WTC11 (cell line): ENCODE measurements at regions not wholly inside any gene's neighbourhood (a gene's known extent, or its start where the extent isn't known, plus 50 kb on each side); places are given as distances from the start of the nearest gene placed in this dataset.

ENCODE experiments used
- ATAC-seq: fragments of 200-7000 bp; cut with Tn5 transposase; 2 replicates; pipeline ENCODE4 v1.10.0; 2021; ENCODE audit warnings: mild to moderate bottlenecking, moderate library complexity
- CTCF ChIA-PET: fragments of 300-600 bp; sonication (Branson Sonifier 250); formaldehyde crosslinking; loops from one replicate; lab custom pipeline; 2021; ENCODE audit warnings: antibody characterized with exemption; lab: Charles Lee
- POLR2A ChIA-PET: fragments of 350-600 bp; sonication (Branson Sonifier 250); formaldehyde crosslinking; loops from one replicate; lab custom pipeline; 2021; ENCODE audit warnings: antibody characterized with exemption; lab: Charles Lee
- DNase-seq: peaks from one replicate; pipeline ENCODE4 v3.0.0; 2021; ENCODE audit warnings: low spot score
- H3K27ac Mint-ChIP-seq: 2 replicates; pipeline ENCODE4 v1.8.0; 2021; ENCODE audit warnings: mixed read lengths
- H3K27me3 Mint-ChIP-seq: 2 replicates; pipeline ENCODE4 v1.8.0; 2021; ENCODE audit warnings: low read depth, mild to moderate bottlenecking, moderate library complexity, mixed read lengths
- H3K36me3 Mint-ChIP-seq: 2 replicates; pipeline ENCODE4 v1.8.0; 2021; ENCODE audit warnings: mixed read lengths
- H3K4me1 Mint-ChIP-seq: 2 replicates; pipeline ENCODE4 v1.8.0; 2022; ENCODE audit warnings: mixed read lengths
- H3K4me3 Mint-ChIP-seq: 2 replicates; pipeline ENCODE4 v1.8.0; 2021; ENCODE audit warnings: mild to moderate bottlenecking, moderate library complexity, mixed read lengths
- H3K9me3 Mint-ChIP-seq: 2 replicates; pipeline ENCODE4 v1.8.0; 2021; ENCODE audit warnings: mixed read lengths
- ETV6 ChIP-seq: sonication (generic); formaldehyde crosslinking; IDR thresholded peaks from 2 replicates; pipeline ENCODE4 v1.8.1; 2022; ENCODE audit warnings: mild to moderate bottlenecking, missing genetic modification reagents
- FOXJ3 ChIP-seq: sonication (generic); formaldehyde crosslinking; IDR thresholded peaks from 2 replicates; pipeline ENCODE4 v1.9.0; 2021; ENCODE audit warnings: missing genetic modification reagents, mild to moderate bottlenecking, borderline replicate concordance
- FOXP1 ChIP-seq: sonication (generic); formaldehyde crosslinking; IDR thresholded peaks from 2 replicates; pipeline ENCODE4 v1.8.0; 2022; ENCODE audit warnings: missing genetic modification reagents, mild to moderate bottlenecking, moderate library complexity, borderline replicate concordance
- FOXP4 ChIP-seq: sonication (generic); formaldehyde crosslinking; IDR thresholded peaks from 2 replicates; pipeline ENCODE4 v1.8.0; 2022; ENCODE audit warnings: mild to moderate bottlenecking, missing genetic modification reagents
- GTF2I ChIP-seq: fragments of 250-450 bp; sonication (Bioruptor Pico); conservative IDR thresholded peaks from 2 replicates; pipeline ENCODE4 v1.4.0; 2021; ENCODE audit warnings: mild to moderate bottlenecking
- NFYB ChIP-seq: sonication (generic); formaldehyde crosslinking; conservative IDR thresholded peaks from 2 replicates; pipeline ENCODE4 v1.8.0; 2022; ENCODE audit warnings: low read depth, missing genetic modification reagents
- PRRX2 ChIP-seq: fragments of 250-450 bp; sonication (Bioruptor Pico); IDR thresholded peaks from 2 replicates; pipeline ENCODE4 v1.8.0; 2021; ENCODE audit warnings: mild to moderate bottlenecking
- RELA ChIP-seq: sonication (generic); formaldehyde crosslinking; IDR thresholded peaks from 2 replicates; pipeline ENCODE4 v1.8.1; 2022; ENCODE audit warnings: missing genetic modification reagents, mild to moderate bottlenecking, borderline replicate concordance
- SMAD4 ChIP-seq: sonication (generic); formaldehyde crosslinking; IDR thresholded peaks from 2 replicates; pipeline ENCODE4 v1.8.0; 2022; ENCODE audit warnings: mild to moderate bottlenecking, missing genetic modification reagents
- SP1 ChIP-seq: sonication (generic); formaldehyde crosslinking; conservative IDR thresholded peaks from 2 replicates; pipeline ENCODE4 v1.8.1; 2022; ENCODE audit warnings: missing genetic modification reagents
- USF1 ChIP-seq: sonication (generic); formaldehyde crosslinking; IDR thresholded peaks from 2 replicates; pipeline ENCODE4 v1.8.0; 2022; ENCODE audit warnings: mild to moderate bottlenecking, missing genetic modification reagents
- ZMAT4 ChIP-seq: fragments of 250-450 bp; sonication (Bioruptor Pico); IDR thresholded peaks from 2 replicates; pipeline ENCODE4 v1.9.0; 2021; ENCODE audit warnings: mild to moderate bottlenecking
- ZNF263 ChIP-seq: sonication (generic); formaldehyde crosslinking; IDR thresholded peaks from 2 replicates; pipeline ENCODE4 v1.8.1; 2022; ENCODE audit warnings: low read depth, mild to moderate bottlenecking, moderate library complexity, missing genetic modification reagents
- ZNF416 ChIP-seq: fragments of 250-450 bp; sonication (Bioruptor Pico); IDR thresholded peaks from 2 replicates; pipeline ENCODE4 v1.9.0; 2021; ENCODE audit warnings: mild to moderate bottlenecking, inconsistent platforms
- ZNF512 ChIP-seq: sonication (generic); formaldehyde crosslinking; IDR thresholded peaks from 2 replicates; pipeline ENCODE4 v1.8.1; 2022; ENCODE audit warnings: missing genetic modification reagents, borderline replicate concordance

DNA sequence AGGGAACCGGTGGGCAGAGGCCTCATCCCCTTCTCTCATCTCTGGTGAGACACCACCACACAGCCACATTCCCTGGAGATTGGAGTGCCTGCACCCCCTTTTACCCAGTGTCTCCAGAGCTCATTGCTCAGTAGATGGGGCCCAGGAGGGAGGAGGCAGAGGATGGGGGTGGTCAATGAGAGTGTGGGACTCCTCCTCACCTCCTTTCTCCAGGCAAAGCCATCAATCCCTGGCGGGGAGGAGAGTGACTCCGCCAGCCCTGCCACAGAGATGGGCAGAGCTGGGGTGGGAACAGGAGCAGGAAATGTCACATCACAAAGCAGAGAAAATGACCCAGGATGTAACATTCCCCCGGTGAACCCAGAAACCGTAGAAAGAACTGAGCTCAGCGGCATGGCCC is 117.2 kb downstream of the MATN1 start (continued):
- TF ChIP-seq FOXP4 (CRISPR knock-in tag): no peak
- TF ChIP-seq, all 79 proteins: peak for 0

GRCh38 chr1:30605441-30605920 is 117.9 kb downstream of the MATN1 start:
- 0 out of 2 replicates have a peak, but pooled peaks cover 3% of the 10 kb centered on the region for H3K27me3 Mint-ChIP-seq
- no peak for TF ChIP-seq ETV6 (CRISPR knock-in tag)
- TF ChIP-seq RELA (CRISPR knock-in tag): no peak
- no peak for TF ChIP-seq SP1 (CRISPR knock-in tag)
- no peak for TF ChIP-seq FOXJ3 (CRISPR knock-in tag)
- TF ChIP-seq ZNF512 (CRISPR knock-in tag): no peak
- no peak for TF ChIP-seq USF1 (CRISPR knock-in tag)
- no peak overlapping the region for H3K27ac Mint-ChIP-seq

DNA sequence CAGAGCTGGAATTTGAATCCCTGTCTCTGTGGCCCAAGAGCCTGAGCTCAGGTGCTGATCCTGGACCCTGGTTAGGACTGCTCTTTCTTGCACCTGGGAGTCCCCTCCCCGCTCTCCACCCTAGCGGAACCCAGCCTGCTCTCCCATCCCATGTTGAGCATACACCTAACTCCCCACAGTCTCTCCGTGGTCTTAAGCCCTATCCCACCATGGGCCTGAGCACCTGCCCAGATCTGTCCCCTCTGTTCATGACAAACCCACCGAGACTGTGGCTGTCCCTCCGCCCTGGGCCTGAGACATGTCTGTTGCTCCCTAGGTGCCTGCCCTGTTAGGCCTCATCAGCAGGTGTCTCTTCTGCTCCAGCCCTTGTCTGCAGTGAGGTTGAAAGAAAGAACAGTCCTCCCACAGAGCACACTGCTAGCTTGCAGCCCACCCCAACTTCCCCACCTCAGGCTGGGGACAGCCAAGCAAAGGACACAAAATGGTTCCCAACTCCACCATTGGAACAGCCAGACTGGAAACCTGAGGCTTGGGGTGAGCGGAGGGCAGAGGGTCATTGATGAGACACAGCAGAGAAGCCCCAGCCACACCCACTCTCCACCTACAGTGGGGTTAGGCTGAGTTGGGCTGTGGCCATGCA is 118.5 kb downstream of the MATN1 start:
- 0 out of 2 replicates have a peak, but pooled peaks cover 3% of the 10 kb centered on the region for H3K27me3 Mint-ChIP-seq
- H3K27ac Mint-ChIP-seq: no peak overlapping the region
- no peak overlapping the region for H3K4me3 Mint-ChIP-seq
- ATAC-seq: no peak
- TF ChIP-seq PRRX2 (CRISPR knock-in tag) (no peak), GTF2I (CRISPR knock-in tag) (no peak), FOXP1 (CRISPR knock-in tag) (no peak), ZMAT4 (no peak), ZNF263 (CRISPR knock-in tag) (no peak), USF1 (CRISPR knock-in tag) (no peak), SMAD4 (no peak), NFYB (CRISPR knock-in tag) (no peak), ZNF416 (CRISPR knock-in tag) (no peak)
- CTCF ChIA-PET: no interaction called here
- POLR2A ChIA-PET: no interaction called here
- H3K36me3 Mint-ChIP-seq: no peaks in the 10 kb centered on the region
- peaks cover 16% of the 10 kb centered on the region for H3K9me3 Mint-ChIP-seq
- DNase-seq: no peak
- H3K4me1 Mint-ChIP-seq: 0 out of 2 replicates have a peak, but pooled peaks cover 2% of the 10 kb centered on the region

More at GRCh38 chr1:30605441-30605920, 117.9 kb downstream of the MATN1 start:
- DNase-seq (no peak), ATAC-seq (no peak)
- ChIA-PET POLR2A (no interaction called here), CTCF (no interaction called here)
- peaks cover 16% of the 10 kb centered on the region for H3K9me3 Mint-ChIP-seq
- H3K4me1 Mint-ChIP-seq: 0 out of 2 replicates have a peak, but pooled peaks cover 2% of the 10 kb centered on the region
- H3K36me3 Mint-ChIP-seq: no peaks in the 10 kb centered on the region
- H3K4me3 Mint-ChIP-seq: no peak overlapping the region
